DMS 273 (cell line): ENCODE measurements at regions not wholly inside any gene's neighbourhood (a gene's known extent, or its start where the extent isn't known, plus 50 kb on each side); places are given as distances from the start of the nearest gene placed in this dataset.

ENCODE experiments used
- DNase-seq: peaks from one replicate; lab custom pipeline; 2025; ENCODE audit not compliant: unreplicated experiment; lab: John Stamatoyannopoulos, UW

GRCh38 chr13:104270731-104271130, 1204.5 kb upstream of the SLC10A2 start:
- DNase-seq, result no peak

- no peak for DNase-seq
Measured at GRCh38 chr13:104267206-104267811, 1201.1 kb upstream of the SLC10A2 start.

GRCh38 chr13:104256701-104257100, 1190.5 kb upstream of the SLC10A2 start:
- peak; percentile 5 for DNase-seq

GRCh38 chr13:104253063-104253680, 1187.0 kb upstream of the SLC10A2 start:
- DNase-seq, result no peak

- no peak for DNase-seq
Measured at GRCh38 chr13:104251931-104252330, 1185.7 kb upstream of the SLC10A2 start.

- DNase-seq, result no peak
Measured at GRCh38 chr13:104246955-104247354, 1180.7 kb upstream of the SLC10A2 start.

- no peak for DNase-seq
Measured at GRCh38 chr13:104206450-104207044, 1140.3 kb upstream of the SLC10A2 start.

- peak; percentile 3 for DNase-seq
Measured at GRCh38 chr13:104204177-104204576, 1138.0 kb upstream of the SLC10A2 start.

- no peak for DNase-seq
Measured at GRCh38 chr13:104198801-104199200, 1132.6 kb upstream of the SLC10A2 start.

- DNase-seq, result no peak
Measured at GRCh38 chr13:104196611-104197010, 1130.4 kb upstream of the SLC10A2 start.

- DNase-seq, result no peak
Measured at GRCh38 chr13:104181526-104182231, 1115.5 kb upstream of the SLC10A2 start.

GRCh38 chr13:104170980-104171555, 1104.9 kb upstream of the SLC10A2 start:
- no peak for DNase-seq

GRCh38 chr13:104163866-104164630, 1097.8 kb upstream of the SLC10A2 start:
- no peak for DNase-seq

GRCh38 chr13:104160536-104160935, 1094.3 kb upstream of the SLC10A2 start:
- no peak for DNase-seq

- DNase-seq, result no peak
Measured at GRCh38 chr13:104143760-104144416, 1077.7 kb upstream of the SLC10A2 start.

- DNase-seq, result no peak
Measured at GRCh38 chr13:104140552-104140951, 1074.3 kb upstream of the SLC10A2 start.

- no peak for DNase-seq
Measured at GRCh38 chr13:104137416-104137815, 1071.2 kb upstream of the SLC10A2 start.

GRCh38 chr13:104132849-104133248, 1066.6 kb upstream of the SLC10A2 start:
- DNase-seq, result no peak

- no peak for DNase-seq
Measured at GRCh38 chr13:104114101-104114500, 1047.9 kb upstream of the SLC10A2 start.

GRCh38 chr13:104111031-104111430, 1044.8 kb upstream of the SLC10A2 start:
- DNase-seq, result no peak
